ENCODE measurements at regions not wholly inside any gene's neighbourhood (a gene's known extent, or its start where the extent isn't known, plus 50 kb on each side); places are given as distances from the start of the nearest gene placed in this dataset.

- Histone ChIP-seq H3K27ac (no peak overlapping the region), H3K4me1 (no peaks in the 10 kb centered on the region), H3K36me3 (no peaks in the 10 kb centered on the region), H3K9me3 (no peaks in the 10 kb centered on the region), H3K4me3 (no peak overlapping the region), H3K27me3 (no peaks in the 10 kb centered on the region)
- intact Hi-C loops (cut with DNase I; ENCODE audit: low total_unique reads): no loop called here
- TF ChIP-seq CTCF (IDR thresholded peaks at IDR 0.05): no peak
- DNase-seq: no peak
These were observed 465.8 kb upstream of the PODXL start for GRCh38 chr7:132022188-132022587.

DNA sequence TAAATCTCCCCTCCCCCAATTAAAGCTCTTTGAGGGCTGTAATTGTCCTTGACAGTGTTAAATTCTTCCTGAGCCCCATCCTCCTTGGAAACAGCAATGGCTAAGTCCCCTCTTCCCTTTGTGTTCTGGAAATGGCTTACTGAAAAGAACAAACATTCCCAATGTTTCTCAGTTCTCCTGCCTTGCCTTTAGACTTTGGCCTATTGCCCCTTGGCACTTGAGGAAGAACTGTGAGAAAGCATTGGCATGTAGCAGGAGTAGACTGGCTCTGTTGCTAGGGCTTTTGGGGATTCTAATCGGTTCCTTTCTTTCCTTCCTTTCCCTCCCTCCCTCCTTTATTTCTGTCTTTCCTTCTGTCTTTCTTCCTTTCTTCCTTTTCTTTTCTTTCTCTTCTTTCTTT, 463.3 kb upstream of the PODXL start:
- Histone ChIP-seq H3K27me3 (no peaks in the 10 kb centered on the region), H3K27ac (peak overlapping the region in 1 of 2 donors; percentile 10)
- intact Hi-C loops (cut with DNase I; ENCODE audit: low total_unique reads): no loop called here

GRCh38 chr7:132009778-132010177, 453.4 kb upstream of the PODXL start:
- Histone ChIP-seq H3K4me3 (no peak overlapping the region), H3K36me3 (no peaks in the 10 kb centered on the region), H3K27me3 (no peaks in the 10 kb centered on the region), H3K9me3 (peaks cover 0 to 13% (median 0%) of the 10 kb centered on the region in 3 donors), H3K4me1 (no peaks in the 10 kb centered on the region), H3K27ac (no peak overlapping the region)
- intact Hi-C loops (cut with DNase I; ENCODE audit: low total_unique reads): no loop called here
- no peak for DNase-seq
- no peak for TF ChIP-seq CTCF (IDR thresholded peaks at IDR 0.05)

More for the DNA sequence above, 463.3 kb upstream of the PODXL start:
- no peak for TF ChIP-seq CTCF (IDR thresholded peaks at IDR 0.05)
- H3K36me3 ChIP-seq: no peaks in the 10 kb centered on the region
- no peak for DNase-seq
- no peaks in the 10 kb centered on the region for H3K9me3 ChIP-seq
- no peaks in the 10 kb centered on the region for H3K4me1 ChIP-seq
- H3K4me3 ChIP-seq: no peak overlapping the region

GRCh38 chr7:132004529-132004928, 448.1 kb upstream of the PODXL start:
- no peak for DNase-seq
- H3K4me1 ChIP-seq: no peaks in the 10 kb centered on the region
- no peaks in the 10 kb centered on the region for H3K36me3 ChIP-seq
- H3K27ac ChIP-seq: no peak overlapping the region
- H3K4me3 ChIP-seq: no peak overlapping the region
- intact Hi-C loops (cut with DNase I; ENCODE audit: low total_unique reads): no loop called here
- peak in 1 of 2 experiments; percentile 11 for TF ChIP-seq CTCF (IDR thresholded peaks at IDR 0.05)
- peaks cover 0 to 13% (median 0%) of the 10 kb centered on the region in 3 donors for H3K9me3 ChIP-seq
- H3K27me3 ChIP-seq: no peaks in the 10 kb centered on the region

GRCh38 chr7:132002343-132002968, 446.0 kb upstream of the PODXL start:
- no peak for TF ChIP-seq CTCF (IDR thresholded peaks at IDR 0.05)
- no peak for DNase-seq
- no peak overlapping the region for H3K4me3 ChIP-seq
- no peaks in the 10 kb centered on the region for H3K4me1 ChIP-seq
- H3K9me3 ChIP-seq: no peaks in the 10 kb centered on the region
- intact Hi-C loops (cut with DNase I; ENCODE audit: low total_unique reads): no loop called here
- no peaks in the 10 kb centered on the region for H3K27me3 ChIP-seq
- no peak overlapping the region for H3K27ac ChIP-seq
- no peaks in the 10 kb centered on the region for H3K36me3 ChIP-seq

- Histone ChIP-seq H3K27ac (no peak overlapping the region), H3K36me3 (no peaks in the 10 kb centered on the region), H3K27me3 (no peaks in the 10 kb centered on the region), H3K4me3 (no peak overlapping the region), H3K4me1 (no peaks in the 10 kb centered on the region), H3K9me3 (no peaks in the 10 kb centered on the region)
- no peak for DNase-seq
- TF ChIP-seq CTCF (IDR thresholded peaks at IDR 0.05): no peak
- intact Hi-C loops (cut with DNase I; ENCODE audit: low total_unique reads): no loop called here
These were observed 444.7 kb upstream of the PODXL start for GRCh38 chr7:132001146-132001545.
